Endodermal cell (in vitro differentiated cells): ENCODE measurements at regions not wholly inside any gene's neighbourhood (a gene's known extent, or its start where the extent isn't known, plus 50 kb on each side); places are given as distances from the start of the nearest gene placed in this dataset.

ENCODE experiments used
- DNase-seq: peaks from one replicate; pipeline ENCODE4 v3.0.0-alpha.2; 2017
- H3K27ac ChIP-seq: 2 replicates; pipeline ENCODE4 v1.5.1; 2013; ENCODE audit warnings: mild to moderate bottlenecking, low read depth, low read length, moderate library complexity
- H3K27me3 ChIP-seq: 2 replicates; pipeline ENCODE4 v1.6.1; 2013; ENCODE audit warnings: mild to moderate bottlenecking, low read length, moderate library complexity; ENCODE audit not compliant: insufficient read depth, control insufficient read depth, poor library complexity, severe bottlenecking
- H3K36me3 ChIP-seq: 2 replicates; pipeline ENCODE4 v1.7.0; 2013; ENCODE audit warnings: mild to moderate bottlenecking, low read length, moderate library complexity; ENCODE audit not compliant: control insufficient read depth, insufficient read depth
- H3K4me1 ChIP-seq: one replicate; pipeline ENCODE4 v1.7.0; 2013; ENCODE audit warnings: low read length; ENCODE audit not compliant: control insufficient read depth, insufficient read depth
- H3K4me3 ChIP-seq: 2 replicates; pipeline ENCODE4 v1.5.1; 2013; ENCODE audit warnings: mild to moderate bottlenecking, low read length, moderate library complexity
- H3K9ac ChIP-seq: 2 replicates; pipeline ENCODE4 v1.6.1; 2013; ENCODE audit warnings: mild to moderate bottlenecking, low read length, moderate library complexity; ENCODE audit not compliant: poor library complexity, severe bottlenecking; ENCODE audit errors: extremely low read depth
- H3K9me3 ChIP-seq: 2 replicates; pipeline ENCODE4 v1.6.1; 2013; ENCODE audit warnings: mild to moderate bottlenecking, low read length, moderate library complexity; ENCODE audit not compliant: control insufficient read depth
- H3K27ac Mint-ChIP-seq: 2 replicates; pipeline ENCODE4 v1.8.0; 2020; ENCODE audit warnings: mixed read lengths
- H3K27me3 Mint-ChIP-seq: 2 replicates; pipeline ENCODE4 v1.8.0; 2021; ENCODE audit warnings: mild to moderate bottlenecking, mixed read lengths; ENCODE audit not compliant: insufficient read depth
- H3K36me3 Mint-ChIP-seq: 2 replicates; pipeline ENCODE4 v1.8.0; 2020; ENCODE audit warnings: low read depth, mixed read lengths
- H3K4me1 Mint-ChIP-seq: 2 replicates; pipeline ENCODE4 v1.8.0; 2020; ENCODE audit warnings: mixed read lengths
- H3K4me3 Mint-ChIP-seq: 2 replicates; pipeline ENCODE4 v1.8.0; 2020; ENCODE audit warnings: mild to moderate bottlenecking, moderate library complexity, mixed read lengths
- H3K9me3 Mint-ChIP-seq: 2 replicates; pipeline ENCODE4 v1.8.0; 2020; ENCODE audit warnings: mild to moderate bottlenecking, mixed read lengths
- CTCF ChIP-seq: fragments of 200-600 bp; sonication (generic); conservative IDR thresholded peaks from 2 replicates; pipeline ENCODE4 v1.5.0; 2021; ENCODE audit warnings: antibody characterized with exemption, mild to moderate bottlenecking
- WGBS, 2 experiments: methylation state at CpG; one replicate each; pipeline versions ENCODE4 v1.1.5 to v1.1.7; 2013; ENCODE audit warnings: missing lambda C conversion rate in 2 of 2, mixed read lengths in 1 of 2; ENCODE audit not compliant: insufficient coverage in 1 of 2, insufficient read length in 1 of 2; 5-methylcytosine and 5-hydroxymethylcytosine counted together

GRCh38 chr17:33550261-33550660 lies 257.2 kb upstream of the ASIC2 start:
- Histone ChIP-seq H3K27me3 (no peaks in the 10 kb centered on the region), H3K4me1 (no peaks in the 10 kb centered on the region), H3K27ac (no peak overlapping the region), H3K4me3 (no peak overlapping the region), H3K9me3 (no peaks in the 10 kb centered on the region), H3K9ac (no peak overlapping the region), H3K36me3 (no peaks in the 10 kb centered on the region)
- no peaks in the 10 kb centered on the region for H3K4me1 Mint-ChIP-seq
- no peak overlapping the region for H3K4me3 Mint-ChIP-seq
- TF ChIP-seq CTCF: no peak
- H3K36me3 Mint-ChIP-seq: no peaks in the 10 kb centered on the region
- peaks cover 8% of the 10 kb centered on the region for H3K27me3 Mint-ChIP-seq
- no peak overlapping the region for H3K27ac Mint-ChIP-seq
- no peaks in the 10 kb centered on the region for H3K9me3 Mint-ChIP-seq
- WGBS, 2 experiments: 93 to 95% methylated on average over 4 of the region's 4 CpGs
- no peak for DNase-seq

GRCh38 chr17:33551075-33551474 lies 258.0 kb upstream of the ASIC2 start:
- H3K4me1 ChIP-seq: no peaks in the 10 kb centered on the region
- DNase-seq: no peak
- H3K9me3 ChIP-seq: no peaks in the 10 kb centered on the region
- WGBS, 2 experiments: 90 to 100% methylated on average over 3 to 5 of the region's 5 CpGs
- Mint-ChIP-seq H3K9me3 (no peaks in the 10 kb centered on the region), H3K36me3 (no peaks in the 10 kb centered on the region), H3K4me1 (no peaks in the 10 kb centered on the region), H3K27ac (no peak overlapping the region), H3K27me3 (peaks cover 8% of the 10 kb centered on the region), H3K4me3 (no peak overlapping the region)
- H3K36me3 ChIP-seq: no peaks in the 10 kb centered on the region
- no peak overlapping the region for H3K27ac ChIP-seq
- H3K4me3 ChIP-seq: no peak overlapping the region
- TF ChIP-seq CTCF: no peak
- no peak overlapping the region for H3K9ac ChIP-seq
- no peaks in the 10 kb centered on the region for H3K27me3 ChIP-seq

GRCh38 chr17:33551911-33552310 lies 258.8 kb upstream of the ASIC2 start:
- Mint-ChIP-seq H3K27me3 (peaks cover 8% of the 10 kb centered on the region), H3K36me3 (no peaks in the 10 kb centered on the region), H3K27ac (no peak overlapping the region), H3K9me3 (no peaks in the 10 kb centered on the region), H3K4me1 (no peaks in the 10 kb centered on the region), H3K4me3 (no peak overlapping the region)
- H3K4me3 ChIP-seq: no peak overlapping the region
- H3K4me1 ChIP-seq: no peaks in the 10 kb centered on the region
- 50 to 62% methylated on average over 4 to 6 of the region's 6 CpGs for WGBS, 2 experiments
- no peak for TF ChIP-seq CTCF
- no peaks in the 10 kb centered on the region for H3K36me3 ChIP-seq
- H3K9me3 ChIP-seq: no peaks in the 10 kb centered on the region
- no peak for DNase-seq
- peak overlapping the region; percentile 50 for H3K27ac ChIP-seq
- no peaks in the 10 kb centered on the region for H3K27me3 ChIP-seq
- H3K9ac ChIP-seq: no peak overlapping the region
